IMR-90 (cell line): ENCODE measurements at regions not wholly inside any gene's neighbourhood (a gene's known extent, or its start where the extent isn't known, plus 50 kb on each side); places are given as distances from the start of the nearest gene placed in this dataset.

Experiments
- ATAC-seq: fragments of 200-7000 bp; cut with Tn5 transposase; 2 replicates; pipeline ENCODE4 v1.9.1; 2020; ENCODE audit warnings: low read depth, mild to moderate bottlenecking, moderate library complexity
- BruUV-seq: library from RNA; stranded (reverse); fragments of 400-500 nt; replicated peaks from 2 replicates; lab custom pipeline; 2021; lab: Mats Ljungman, UMichigan
- CTCF ChIA-PET: fragments of 300-600 bp; formaldehyde crosslinking; extraction: SDS; loops from one replicate; lab custom pipeline; 2021; ENCODE audit warnings: antibody characterized with exemption; lab: Yijun Ruan, JAX
- POLR2A ChIA-PET: fragments of 300-600 bp; sonication (Branson Sonifier 250); formaldehyde crosslinking; loops from one replicate; lab custom pipeline; 2022; ENCODE audit warnings: antibody characterized with exemption; ENCODE audit not compliant: unreplicated experiment; lab: Charles Lee
- DNase-seq: peaks from one replicate; pipeline ENCODE4 v3.0.0; 2013
- H2AFZ ChIP-seq: replicated peaks from 2 replicates; pipeline ENCODE3; 2013; ENCODE audit warnings: low read length, mild to moderate bottlenecking; ENCODE audit not compliant: poor library complexity
- H2AK5ac ChIP-seq: 2 replicates; pipeline ENCODE4 v1.6.1; 2013; ENCODE audit warnings: low read depth, low read length, inconsistent platforms
- H2AK9ac ChIP-seq: replicated peaks from 2 replicates; pipeline ENCODE3; 2013; ENCODE audit warnings: mild to moderate bottlenecking, low read depth, low read length, moderate library complexity; ENCODE audit not compliant: poor library complexity
- H2BK120ac ChIP-seq: 2 replicates; pipeline ENCODE4 v1.6.1; 2013; ENCODE audit warnings: low read depth, low read length, inconsistent platforms
- H2BK15ac ChIP-seq: 3 replicates; pipeline ENCODE4 v1.6.1; 2013; ENCODE audit warnings: low read depth, low read length, inconsistent platforms
- H2BK20ac ChIP-seq: 2 replicates; pipeline ENCODE4 v1.6.1; 2013; ENCODE audit warnings: low read depth, mild to moderate bottlenecking, inconsistent platforms, low read length, moderate library complexity
- H2BK5ac ChIP-seq: 2 replicates; pipeline ENCODE4 v1.6.1; 2013; ENCODE audit warnings: mild to moderate bottlenecking, low read depth, low read length, inconsistent platforms; ENCODE audit not compliant: poor library complexity, severe bottlenecking
- H3K14ac ChIP-seq: replicated peaks from 2 replicates; pipeline ENCODE4 v1.6.1; 2013; ENCODE audit warnings: low read depth, low read length, inconsistent platforms
- H3K18ac ChIP-seq: 2 replicates; pipeline ENCODE4 v1.6.1; 2013; ENCODE audit warnings: low read depth, low read length, control low read depth
- H3K23ac ChIP-seq: 2 replicates; pipeline ENCODE4 v1.6.1; 2013; ENCODE audit warnings: low read depth, low read length, inconsistent platforms
- H3K27ac ChIP-seq: 2 replicates; pipeline ENCODE4 v1.5.1; 2013; ENCODE audit warnings: mild to moderate bottlenecking, control low read depth, low read length; ENCODE audit not compliant: insufficient read depth
- H3K27me3 ChIP-seq: 2 replicates; pipeline ENCODE4 v1.6.1; 2013; ENCODE audit warnings: low read length; ENCODE audit not compliant: control insufficient read depth, insufficient read depth
- H3K36me3 ChIP-seq: 2 replicates; pipeline ENCODE4 v1.6.1; 2013; ENCODE audit warnings: low read length, mixed read lengths; ENCODE audit not compliant: control insufficient read depth, insufficient read depth
- H3K4ac ChIP-seq: 2 replicates; pipeline ENCODE4 v1.6.1; 2013; ENCODE audit warnings: low read depth, low read length, inconsistent platforms
- H3K4me1 ChIP-seq: 2 replicates; pipeline ENCODE4 v1.6.1; 2013; ENCODE audit warnings: low read length, mixed read lengths; ENCODE audit not compliant: control insufficient read depth, insufficient read depth
- H3K4me2 ChIP-seq: 2 replicates; pipeline ENCODE4 v1.6.1; 2013; ENCODE audit warnings: low read depth, mild to moderate bottlenecking, control low read depth, low read length, moderate library complexity
- H3K4me3 ChIP-seq: 2 replicates; pipeline ENCODE4 v1.5.1; 2013; ENCODE audit warnings: low read depth, mild to moderate bottlenecking, control low read depth, low read length, moderate library complexity; ENCODE audit not compliant: insufficient read depth
- H3K56ac ChIP-seq: 2 replicates; pipeline ENCODE4 v1.6.1; 2013; ENCODE audit warnings: low read length, inconsistent platforms; ENCODE audit not compliant: insufficient read depth; ENCODE audit errors: extremely low read depth
- H3K79me1 ChIP-seq, 2 experiments: 2 replicates each; pipeline ENCODE4 v1.6.1; 2013; ENCODE audit warnings: low read length in 2 of 2, inconsistent platforms in 1 of 2, low read depth in 1 of 2
- H3K9ac ChIP-seq: 2 replicates; pipeline ENCODE4 v1.6.1; 2013; ENCODE audit warnings: low read depth, low read length, control low read depth
- H3K9me1 ChIP-seq: 2 replicates; pipeline ENCODE4 v1.6.1; 2013; ENCODE audit warnings: low read length, inconsistent platforms; ENCODE audit not compliant: insufficient read depth
- H3K9me3 ChIP-seq: 2 replicates; pipeline ENCODE4 v1.6.1; 2013; ENCODE audit warnings: low read length; ENCODE audit not compliant: control insufficient read depth, insufficient read depth
- H4K20me1 ChIP-seq: 2 replicates; pipeline ENCODE4 v1.6.1; 2013; ENCODE audit warnings: low read length, inconsistent platforms; ENCODE audit not compliant: insufficient read depth
- H4K5ac ChIP-seq: 2 replicates; pipeline ENCODE4 v1.6.1; 2013; ENCODE audit warnings: mild to moderate bottlenecking, low read depth, low read length, control low read depth
- H4K8ac ChIP-seq, 2 experiments: 2 replicates each; pipeline ENCODE4 v1.6.1; 2013; ENCODE audit warnings: low read depth in 2 of 2, low read length in 2 of 2, control low read depth in 1 of 2, inconsistent platforms in 1 of 2
- H4K91ac ChIP-seq: 2 replicates; pipeline ENCODE4 v1.6.1; 2013; ENCODE audit warnings: low read depth, low read length, inconsistent platforms; ENCODE audit not compliant: insufficient read depth
- BHLHE40 ChIP-seq: fragments of 150-350 bp; IDR thresholded peaks from 2 replicates; pipeline ENCODE4 v1.6.1; 2016; ENCODE audit warnings: mild to moderate bottlenecking, low read depth, low read length
- CEBPB ChIP-seq: IDR thresholded peaks from 2 replicates; pipeline ENCODE4 v1.6.1; 2012; ENCODE audit warnings: low read depth, low read length, improper control_type of control experiment
- FOS ChIP-seq: fragments of 150-350 bp; IDR thresholded peaks from 2 replicates; pipeline ENCODE4 v1.6.1; 2016; ENCODE audit warnings: low read depth, low read length
- MAZ ChIP-seq: IDR thresholded peaks from 2 replicates; pipeline ENCODE4 v1.6.1; 2012; ENCODE audit warnings: low read depth, mild to moderate bottlenecking, low read length, improper control_type of control experiment, moderate library complexity, borderline replicate concordance
- MXI1 ChIP-seq: IDR thresholded peaks from 2 replicates; pipeline ENCODE4 v1.6.1; 2012; ENCODE audit warnings: low read depth, mild to moderate bottlenecking, low read length, moderate library complexity, borderline replicate concordance
- NFE2L2 ChIP-seq: fragments of 150-350 bp; IDR thresholded peaks from 2 replicates; pipeline ENCODE4 v1.6.1; 2016; ENCODE audit warnings: low read depth, mild to moderate bottlenecking, low read length
- POLR2A ChIP-seq: IDR thresholded peaks from 2 replicates; pipeline ENCODE4 v1.6.1; 2012; ENCODE audit warnings: mild to moderate bottlenecking, low read depth, low read length
- RAD21 ChIP-seq: IDR thresholded peaks from 2 replicates; pipeline ENCODE4 v1.6.1; 2012; ENCODE audit warnings: low read length, improper control_type of control experiment
- RCOR1 ChIP-seq: IDR thresholded peaks from 2 replicates; pipeline ENCODE4 v1.6.1; 2012; ENCODE audit warnings: mild to moderate bottlenecking, low read length, improper control_type of control experiment; ENCODE audit not compliant: insufficient replicate concordance
- RFX5 ChIP-seq: IDR thresholded peaks from 2 replicates; pipeline ENCODE4 v1.8.0; 2012; ENCODE audit warnings: low read depth, mild to moderate bottlenecking, low read length, moderate library complexity
- WGBS, 2 experiments: methylation state at CpG; one replicate each; pipeline versions ENCODE4 v1.1.5 to v1.1.7; 2013; ENCODE audit warnings: missing lambda C conversion rate in 2 of 2; ENCODE audit not compliant: insufficient read length in 1 of 2; ENCODE audit errors: extremely low coverage in 2 of 2; 5-methylcytosine and 5-hydroxymethylcytosine counted together
- dilution Hi-C: fragments of 300-500 bp; cut with HindIII; formaldehyde crosslinking; loops from one replicate; pipeline ENCODE4 v1.14.3; 2018; ENCODE audit warnings: low sequenced_read_pairs; ENCODE audit not compliant: unreplicated experiment
- in situ Hi-C: fragments of 300-500 bp; cut with MboI; formaldehyde crosslinking; loops from 3 replicates; pipeline ENCODE4 v1.14.3; 2019; ENCODE audit warnings: low sequenced_read_pairs, inconsistent platforms, mixed read lengths
- intact Hi-C: fragments of 100-400 bp; cut with micrococcal nuclease; formaldehyde crosslinking; loops from 2 replicates; pipeline ENCODE4 v1.10.0; 2022
- TF ChIP-seq, protein P1 (sequence below): fragments of 150-350 bp; IDR thresholded peaks from 2 replicates; pipeline ENCODE4 v1.6.1; 2017; ENCODE audit warnings: mild to moderate bottlenecking, antibody characterized with exemption, low read length, low read depth

DNA sequence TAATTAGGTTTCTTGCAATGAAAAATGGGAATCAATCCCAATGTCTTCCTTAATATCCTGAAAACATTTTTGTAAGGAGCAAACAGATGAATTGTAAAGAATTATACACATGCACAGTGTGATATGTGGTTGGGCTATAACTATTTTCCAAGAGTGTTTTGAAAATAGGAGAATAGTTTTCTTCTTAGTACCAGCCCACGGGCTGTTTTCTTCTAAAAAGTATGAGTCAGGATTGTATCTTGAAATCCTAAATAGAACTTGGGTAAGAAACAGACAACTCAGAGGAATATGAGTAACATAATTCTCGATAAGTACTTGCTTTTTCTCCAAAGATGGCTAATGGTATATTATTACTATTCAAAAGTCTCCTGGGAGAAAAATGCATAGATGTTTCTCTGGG is 136.7 kb downstream of the MAGEC2 start:
- TF ChIP-seq CEBPB: no peak
- no peak for TF ChIP-seq MAZ
- TF ChIP-seq MXI1: no peak
- no peak for TF ChIP-seq NFE2L2
- TF ChIP-seq POLR2A: no peak
- no peak for TF ChIP-seq BHLHE40
- TF ChIP-seq, protein P1, sequence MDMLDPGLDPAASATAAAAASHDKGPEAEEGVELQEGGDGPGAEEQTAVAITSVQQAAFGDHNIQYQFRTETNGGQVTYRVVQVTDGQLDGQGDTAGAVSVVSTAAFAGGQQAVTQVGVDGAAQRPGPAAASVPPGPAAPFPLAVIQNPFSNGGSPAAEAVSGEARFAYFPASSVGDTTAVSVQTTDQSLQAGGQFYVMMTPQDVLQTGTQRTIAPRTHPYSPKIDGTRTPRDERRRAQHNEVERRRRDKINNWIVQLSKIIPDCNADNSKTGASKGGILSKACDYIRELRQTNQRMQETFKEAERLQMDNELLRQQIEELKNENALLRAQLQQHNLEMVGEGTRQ: no peak
- no peak for TF ChIP-seq RCOR1
- no peak for TF ChIP-seq FOS
- TF ChIP-seq RAD21: no peak
- no peak for TF ChIP-seq RFX5
- no peak overlapping the region for H4K8ac ChIP-seq
- no peak overlapping the region for H3K9ac ChIP-seq
- H2AK9ac ChIP-seq: no peak overlapping the region
- no peaks in the 10 kb centered on the region for H3K9me1 ChIP-seq
- no CpG with 5 or more reads among the region's 2 CpGs for WGBS, 2 experiments
- H3K36me3 ChIP-seq: no peaks in the 10 kb centered on the region
- H3K4ac ChIP-seq: no peak overlapping the region
- no peak overlapping the region for H2AFZ ChIP-seq
- ChIA-PET CTCF (no interaction called here), POLR2A (no interaction called here)
- dilution Hi-C loops (no loop called here), intact Hi-C loops (no loop called here), in situ Hi-C loops (no loop called here)
- no peak overlapping the region for H3K4me2 ChIP-seq
- no peak overlapping the region for H2BK20ac ChIP-seq
- H2BK120ac ChIP-seq: no peak overlapping the region
- no peak overlapping the region for H2AK5ac ChIP-seq
- no peak overlapping the region for H3K4me3 ChIP-seq
- no peak overlapping the region for H3K27ac ChIP-seq
- DNase-seq (no peak), ATAC-seq (no peak)
- no peaks in the 10 kb centered on the region for H3K9me3 ChIP-seq
- H2BK15ac ChIP-seq: no peak overlapping the region
- no peaks in the 10 kb centered on the region for H3K27me3 ChIP-seq
- no peak overlapping the region for H3K56ac ChIP-seq
- H4K91ac ChIP-seq: no peak overlapping the region
- no peaks in the 10 kb centered on the region for H3K4me1 ChIP-seq
- no peak overlapping the region for H3K23ac ChIP-seq
- H3K18ac ChIP-seq: no peak overlapping the region
- no peaks in the 10 kb centered on the region for H4K20me1 ChIP-seq
- no TSS peak for BruUV-seq
- H4K5ac ChIP-seq: no peak overlapping the region
- no peaks in the 10 kb centered on the region for H3K79me1 ChIP-seq
- H3K14ac ChIP-seq: no peak overlapping the region
- H2BK5ac ChIP-seq: no peak overlapping the region
